ENCODE measurements at regions not wholly inside any gene's neighbourhood (a gene's known extent, or its start where the extent isn't known, plus 50 kb on each side); places are given as distances from the start of the nearest gene placed in this dataset.

- TF ChIP-seq MAX (IDR thresholded peaks at IDR 0.05) (no peak), CTCF (IDR thresholded peaks at IDR 0.05; ENCODE audit: low read depth, low read length, missing input control) (no peak), TAF1 (conservative IDR thresholded peaks at IDR 0.05) (no peak), RXRA (IDR thresholded peaks at IDR 0.05) (no peak), YY1 (IDR thresholded peaks at IDR 0.05) (no peak), FOXA1 (IDR thresholded peaks at IDR 0.05) (no peak), ZBTB33 (IDR thresholded peaks at IDR 0.05) (no peak), JUND (IDR thresholded peaks at IDR 0.05) (no peak), HNF4A (conservative IDR thresholded peaks at IDR 0.05) (no peak), REST (IDR thresholded peaks at IDR 0.05) (no peak)
Observed at GRCh38 chr2:128369602-128370467, 51.2 kb upstream of the HS6ST1 start.

Measured in liver (tissue), 3 donors.